Cardiac septum (tissue), 1 donor: ENCODE measurements at regions not wholly inside any gene's neighbourhood (a gene's known extent, or its start where the extent isn't known, plus 50 kb on each side); places are given as distances from the start of the nearest gene placed in this dataset.

Experiments
- DNase-seq: peaks from one replicate; pipeline ENCODE4 v3.0.0-alpha.2; 2020; ENCODE audit warnings: low spot score
- intact Hi-C: fragments of 100-400 bp; cut with DNase I; formaldehyde crosslinking; loops from one replicate; pipeline ENCODE4 v1.14.0; 2022
- donor health status: DM: no; HTN: no; CAD: no.

GRCh38 chr2:72006188-72006736 is 141.4 kb downstream of the CYP26B1 start:
- intact Hi-C loops: no loop called here

GRCh38 chr2:72004976-72005375 is 142.7 kb downstream of the CYP26B1 start:
- intact Hi-C loops: no loop called here

More at GRCh38 chr2:72006188-72006736, 141.4 kb downstream of the CYP26B1 start:
- no peak for DNase-seq

GRCh38 chr2:72004201-72004915 is 143.3 kb downstream of the CYP26B1 start:
- intact Hi-C loops: no loop called here
- no peak for DNase-seq

More at GRCh38 chr2:72004976-72005375, 142.7 kb downstream of the CYP26B1 start:
- DNase-seq: no peak

- no peak for DNase-seq
- intact Hi-C loops: no loop called here
Measured at GRCh38 chr2:72003796-72004195, 143.9 kb downstream of the CYP26B1 start.

GRCh38 chr2:72003124-72003523 is 144.5 kb downstream of the CYP26B1 start:
- intact Hi-C loops: no loop called here
- DNase-seq: no peak

GRCh38 chr2:72001937-72002690 is 145.5 kb downstream of the CYP26B1 start:
- intact Hi-C loops: no loop called here
- DNase-seq: no peak

- intact Hi-C loops: no loop called here
- DNase-seq: no peak
Measured at GRCh38 chr2:72000110-72000509, 147.6 kb downstream of the CYP26B1 start.

- DNase-seq: no peak
- intact Hi-C loops: no loop called here
Measured at GRCh38 chr2:71999580-71999979, 148.1 kb downstream of the CYP26B1 start.

- no peak for DNase-seq
- intact Hi-C loops: no loop called here
Measured at GRCh38 chr2:71997843-71998242, 149.8 kb downstream of the CYP26B1 start.

GRCh38 chr2:71995067-71995665 is 152.5 kb downstream of the CYP26B1 start:
- no peak for DNase-seq
- intact Hi-C loops: loop anchor here (2.0 kb wide), 2 partner anchors 70 to 192 kb away; no protein-coding TSS in a partner anchor

- DNase-seq: no peak
- intact Hi-C loops: no loop called here
Measured at GRCh38 chr2:71992036-71992435, 155.6 kb downstream of the CYP26B1 start.

GRCh38 chr2:71991397-71991796 is 156.3 kb downstream of the CYP26B1 start:
- intact Hi-C loops: no loop called here
- no peak for DNase-seq

- DNase-seq: no peak
- intact Hi-C loops: no loop called here
Measured at GRCh38 chr2:71990826-71991225, 156.8 kb downstream of the CYP26B1 start.

- intact Hi-C loops: no loop called here
- DNase-seq: no peak
Measured at GRCh38 chr2:71990122-71990521, 157.5 kb downstream of the CYP26B1 start.

- no peak for DNase-seq
- intact Hi-C loops: no loop called here
Measured at GRCh38 chr2:71989671-71990070, 158.0 kb downstream of the CYP26B1 start.

- DNase-seq: no peak
- intact Hi-C loops: no loop called here
Measured at GRCh38 chr2:71988170-71988569, 159.5 kb downstream of the CYP26B1 start.

- intact Hi-C loops: no loop called here
- DNase-seq: no peak
Measured at GRCh38 chr2:71976685-71977084, 171.0 kb downstream of the CYP26B1 start.

- intact Hi-C loops: no loop called here
Measured at GRCh38 chr2:71974846-71975245, 172.8 kb downstream of the CYP26B1 start.

GRCh38 chr2:71971493-71971892 is 176.2 kb downstream of the CYP26B1 start:
- no peak for DNase-seq
- intact Hi-C loops: no loop called here

More at GRCh38 chr2:71974846-71975245, 172.8 kb downstream of the CYP26B1 start:
- no peak for DNase-seq

GRCh38 chr2:71965530-71965929 is 182.1 kb downstream of the CYP26B1 start:
- no peak for DNase-seq
- intact Hi-C loops: no loop called here
